HPDE6-E6E7 (cell line): ENCODE measurements at regions not wholly inside any gene's neighbourhood (a gene's known extent, or its start where the extent isn't known, plus 50 kb on each side); places are given as distances from the start of the nearest gene placed in this dataset.
"Not testable (repeated sequence)": the region's sequence is repeated elsewhere in the genome, so short reads cannot be mapped to it uniquely, and the experiment has no call there.

ENCODE experiments used
- DNase-seq: peaks from one replicate; pipeline ENCODE4 v3.0.0; 2011; ENCODE audit warnings: missing footprints; ENCODE audit errors: extremely low spot score

- no peak for DNase-seq
Measured at GRCh38 chr2:52387937-52388590, 1356.1 kb upstream of the NRXN1 start.

- DNase-seq: no peak
Measured at GRCh38 chr2:52386433-52387030, 1354.6 kb upstream of the NRXN1 start.

GRCh38 chr2:52383541-52383940, 1351.6 kb upstream of the NRXN1 start:
- no peak for DNase-seq

- DNase-seq: no peak
Measured at GRCh38 chr2:52369178-52369577, 1337.2 kb upstream of the NRXN1 start.

- no peak for DNase-seq
Measured at GRCh38 chr2:52368141-52368540, 1336.2 kb upstream of the NRXN1 start.

- DNase-seq: no peak
Measured at GRCh38 chr2:52365946-52366345, 1334.0 kb upstream of the NRXN1 start.

GRCh38 chr2:52356556-52356955, 1324.6 kb upstream of the NRXN1 start:
- no peak for DNase-seq

- no peak for DNase-seq
Measured at GRCh38 chr2:52347292-52347691, 1315.4 kb upstream of the NRXN1 start.

GRCh38 chr2:52345676-52346075, 1313.7 kb upstream of the NRXN1 start:
- no peak for DNase-seq

GRCh38 chr2:52345082-52345481, 1313.2 kb upstream of the NRXN1 start:
- DNase-seq: no peak

- no peak for DNase-seq
Measured at GRCh38 chr2:52343706-52344266, 1311.9 kb upstream of the NRXN1 start.

- no peak for DNase-seq
Measured at GRCh38 chr2:52343010-52343409, 1311.1 kb upstream of the NRXN1 start.

- DNase-seq: no peak
Measured at GRCh38 chr2:52342458-52342857, 1310.5 kb upstream of the NRXN1 start.

- no peak for DNase-seq
Measured at GRCh38 chr2:52341732-52342131, 1309.8 kb upstream of the NRXN1 start.

- DNase-seq: no peak
Measured at GRCh38 chr2:52340171-52340570, 1308.2 kb upstream of the NRXN1 start.

GRCh38 chr2:52337786-52338185, 1305.9 kb upstream of the NRXN1 start:
- not testable (repeated sequence) for DNase-seq

- no peak for DNase-seq
Measured at GRCh38 chr2:52336951-52337350, 1305.0 kb upstream of the NRXN1 start.

- no peak for DNase-seq
Measured at GRCh38 chr2:52335727-52336126, 1303.8 kb upstream of the NRXN1 start.

- no peak for DNase-seq
Measured at GRCh38 chr2:52334185-52334584, 1302.3 kb upstream of the NRXN1 start.

- DNase-seq: no peak
Measured at GRCh38 chr2:52327641-52328040, 1295.7 kb upstream of the NRXN1 start.

- DNase-seq: no peak
Measured at GRCh38 chr2:52314231-52314630, 1282.3 kb upstream of the NRXN1 start.

- DNase-seq: no peak
Measured at GRCh38 chr2:52312486-52312885, 1280.6 kb upstream of the NRXN1 start.

GRCh38 chr2:52311862-52312261, 1279.9 kb upstream of the NRXN1 start:
- no peak for DNase-seq

GRCh38 chr2:52308156-52308555, 1276.2 kb upstream of the NRXN1 start:
- DNase-seq: no peak
